ENCODE measurements at regions not wholly inside any gene's neighbourhood (a gene's known extent, or its start where the extent isn't known, plus 50 kb on each side); places are given as distances from the start of the nearest gene placed in this dataset.

DNA sequence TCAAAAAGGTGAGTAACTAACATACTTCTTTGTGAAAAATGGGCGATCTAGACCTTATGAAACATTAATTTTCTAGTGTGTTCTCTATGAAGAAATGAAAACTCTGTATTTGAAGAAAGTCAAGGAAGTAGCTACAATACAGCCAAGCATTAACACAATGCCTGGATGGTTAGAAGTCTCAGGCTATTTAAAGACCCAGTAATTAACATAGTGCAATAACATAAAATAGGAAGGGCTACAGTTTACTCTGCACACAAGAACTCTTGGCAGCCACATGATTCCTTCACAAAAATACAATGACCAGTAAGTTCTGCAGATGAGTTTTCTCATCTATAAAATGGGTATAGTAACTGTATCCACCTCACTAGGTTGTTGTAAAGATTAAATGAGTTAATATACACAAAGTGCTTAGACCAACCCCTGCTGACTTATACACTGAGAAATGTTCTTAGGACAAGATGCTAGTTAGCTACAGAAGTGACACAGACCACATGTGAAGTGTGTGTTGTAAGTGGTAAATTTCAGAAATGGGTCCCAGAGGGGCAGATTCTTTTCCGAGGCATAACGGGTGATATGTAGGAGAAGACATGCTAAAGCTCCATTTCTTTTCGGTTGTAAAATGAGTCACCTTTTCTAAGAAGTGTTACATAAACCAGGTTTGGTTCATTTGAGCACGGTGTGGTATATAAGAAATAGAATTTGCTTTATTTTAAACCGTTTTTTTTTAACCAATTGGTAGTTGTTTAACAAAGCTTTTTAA, 61.8 kb downstream of the CXCR4 start:
- Mint-ChIP-seq H3K4me1 (peaks cover 29% of the 10 kb centered on the region), H3K36me3 (ENCODE audit: low read depth) (no peaks in the 10 kb centered on the region), H3K4me3 (no peak overlapping the region), H3K27me3 (ENCODE audit: insufficient read depth) (peaks cover 6% of the 10 kb centered on the region), H3K9me3 (no peaks in the 10 kb centered on the region), H3K27ac (no peak overlapping the region)
- no peak overlapping the region for H3K27ac ChIP-seq (ENCODE audit: low read depth, low read length)
- no peaks in the 10 kb centered on the region for H3K27me3 ChIP-seq (ENCODE audit: control insufficient read depth, insufficient read depth, low read length, poor library complexity, severe bottlenecking)
- no peak overlapping the region for H3K9ac ChIP-seq (ENCODE audit: extremely low read depth, low read length, poor library complexity, severe bottlenecking)
- H3K4me1 ChIP-seq (ENCODE audit: control insufficient read depth, insufficient read depth, low read length): no peaks in the 10 kb centered on the region
- no peak for DNase-seq
- 93 to 95% methylated on average over 4 to 6 of the region's 6 CpGs for WGBS, 2 experiments (ENCODE audit: insufficient coverage in 1 of 2, insufficient read length in 1 of 2)
- H3K4me3 ChIP-seq (ENCODE audit: low read length): no peak overlapping the region
- TF ChIP-seq, protein P1, sequence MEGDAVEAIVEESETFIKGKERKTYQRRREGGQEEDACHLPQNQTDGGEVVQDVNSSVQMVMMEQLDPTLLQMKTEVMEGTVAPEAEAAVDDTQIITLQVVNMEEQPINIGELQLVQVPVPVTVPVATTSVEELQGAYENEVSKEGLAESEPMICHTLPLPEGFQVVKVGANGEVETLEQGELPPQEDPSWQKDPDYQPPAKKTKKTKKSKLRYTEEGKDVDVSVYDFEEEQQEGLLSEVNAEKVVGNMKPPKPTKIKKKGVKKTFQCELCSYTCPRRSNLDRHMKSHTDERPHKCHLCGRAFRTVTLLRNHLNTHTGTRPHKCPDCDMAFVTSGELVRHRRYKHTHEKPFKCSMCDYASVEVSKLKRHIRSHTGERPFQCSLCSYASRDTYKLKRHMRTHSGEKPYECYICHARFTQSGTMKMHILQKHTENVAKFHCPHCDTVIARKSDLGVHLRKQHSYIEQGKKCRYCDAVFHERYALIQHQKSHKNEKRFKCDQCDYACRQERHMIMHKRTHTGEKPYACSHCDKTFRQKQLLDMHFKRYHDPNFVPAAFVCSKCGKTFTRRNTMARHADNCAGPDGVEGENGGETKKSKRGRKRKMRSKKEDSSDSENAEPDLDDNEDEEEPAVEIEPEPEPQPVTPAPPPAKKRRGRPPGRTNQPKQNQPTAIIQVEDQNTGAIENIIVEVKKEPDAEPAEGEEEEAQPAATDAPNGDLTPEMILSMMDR (conservative IDR thresholded peaks at IDR 0.05): no peak
- H3K36me3 ChIP-seq (ENCODE audit: control insufficient read depth, insufficient read depth, low read length): no peaks in the 10 kb centered on the region
- no peaks in the 10 kb centered on the region for H3K9me3 ChIP-seq (ENCODE audit: control insufficient read depth, low read length)

DNA sequence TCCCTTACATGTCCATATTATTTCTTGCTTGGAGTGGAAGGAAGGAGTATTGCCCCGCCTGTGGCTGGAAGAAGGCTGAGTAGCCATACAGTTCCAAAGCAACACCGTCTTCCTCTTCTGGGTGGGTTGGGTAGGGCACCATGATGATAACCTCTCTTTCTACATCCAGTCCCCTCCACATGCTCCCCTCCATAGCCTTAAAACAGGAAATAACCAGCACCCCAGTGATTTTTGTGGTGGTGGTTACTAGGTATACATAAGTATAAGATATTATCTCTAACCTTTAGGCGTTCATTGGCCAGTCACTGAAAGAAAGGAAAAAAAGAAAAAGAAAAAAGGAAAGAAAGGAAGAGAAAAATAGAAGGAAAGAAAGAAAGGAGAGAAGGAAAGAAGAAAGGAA, 63.1 kb downstream of the CXCR4 start:
- H3K27ac Mint-ChIP-seq: no peak overlapping the region
- Histone ChIP-seq H3K36me3 (ENCODE audit: control insufficient read depth, insufficient read depth, low read length) (no peaks in the 10 kb centered on the region), H3K9me3 (ENCODE audit: control insufficient read depth, low read length) (no peaks in the 10 kb centered on the region), H3K4me1 (ENCODE audit: control insufficient read depth, insufficient read depth, low read length) (peaks cover 3% of the 10 kb centered on the region), H3K27ac (ENCODE audit: low read depth, low read length) (no peak overlapping the region), H3K4me3 (ENCODE audit: low read length) (no peak overlapping the region), H3K9ac (ENCODE audit: extremely low read depth, low read length, poor library complexity, severe bottlenecking) (no peak overlapping the region), H3K27me3 (ENCODE audit: control insufficient read depth, insufficient read depth, low read length, poor library complexity, severe bottlenecking) (no peaks in the 10 kb centered on the region)
- no peaks in the 10 kb centered on the region for H3K9me3 Mint-ChIP-seq
- 98% methylated on average over 2 of the region's 3 CpGs; no CpG with 5 or more reads in 1 of the 2 experiments for WGBS, 2 experiments (ENCODE audit: insufficient coverage in 1 of 2, insufficient read length in 1 of 2)
- H3K36me3 Mint-ChIP-seq (ENCODE audit: low read depth): no peaks in the 10 kb centered on the region
- H3K4me1 Mint-ChIP-seq: peaks cover 26% of the 10 kb centered on the region
- H3K4me3 Mint-ChIP-seq: no peak overlapping the region
- peaks cover 6% of the 10 kb centered on the region for H3K27me3 Mint-ChIP-seq (ENCODE audit: insufficient read depth)
- DNase-seq: no peak
- TF ChIP-seq, protein P1 (conservative IDR thresholded peaks at IDR 0.05): no peak

- Mint-ChIP-seq H3K4me3 (no peak overlapping the region), H3K4me1 (peaks cover 25% of the 10 kb centered on the region), H3K9me3 (no peaks in the 10 kb centered on the region), H3K36me3 (ENCODE audit: low read depth) (no peaks in the 10 kb centered on the region), H3K27me3 (ENCODE audit: insufficient read depth) (peaks cover 4% of the 10 kb centered on the region), H3K27ac (no peak overlapping the region)
- no peak overlapping the region for H3K27ac ChIP-seq (ENCODE audit: low read depth, low read length)
- DNase-seq: no peak
- no peak overlapping the region for H3K4me3 ChIP-seq (ENCODE audit: low read length)
- WGBS, 2 experiments (ENCODE audit: insufficient coverage in 1 of 2, insufficient read length in 1 of 2): 79 to 93% methylated on average over 8 to 10 of the region's 10 CpGs
- peaks cover 5% of the 10 kb centered on the region for H3K4me1 ChIP-seq (ENCODE audit: control insufficient read depth, insufficient read depth, low read length)
- TF ChIP-seq, protein P1 (conservative IDR thresholded peaks at IDR 0.05): no peak
- no peaks in the 10 kb centered on the region for H3K36me3 ChIP-seq (ENCODE audit: control insufficient read depth, insufficient read depth, low read length)
- H3K9ac ChIP-seq (ENCODE audit: extremely low read depth, low read length, poor library complexity, severe bottlenecking): no peak overlapping the region
- H3K27me3 ChIP-seq (ENCODE audit: control insufficient read depth, insufficient read depth, low read length, poor library complexity, severe bottlenecking): no peaks in the 10 kb centered on the region
- no peaks in the 10 kb centered on the region for H3K9me3 ChIP-seq (ENCODE audit: control insufficient read depth, low read length)
These were observed 65.3 kb downstream of the CXCR4 start for GRCh38 chr2:136052369-136053362.
